ENCODE measurements at regions not wholly inside any gene's neighbourhood (a gene's known extent, or its start where the extent isn't known, plus 50 kb on each side); places are given as distances from the start of the nearest gene placed in this dataset.

- DNase-seq (ENCODE audit: low spot score): peak; percentile 65
Observed at GRCh38 chr5:124645396-124645795, 101.0 kb downstream of the ZNF608 start.

- DNase-seq (ENCODE audit: low spot score): no peak
Observed at GRCh38 chr5:124644582-124644981, 101.9 kb downstream of the ZNF608 start.

- DNase-seq (ENCODE audit: low spot score): no peak
Observed at GRCh38 chr5:124644138-124644537, 102.3 kb downstream of the ZNF608 start.

GRCh38 chr5:124643336-124643735 lies 103.1 kb downstream of the ZNF608 start:
- no peak for DNase-seq (ENCODE audit: low spot score)

GRCh38 chr5:124642151-124642550 lies 104.3 kb downstream of the ZNF608 start:
- DNase-seq (ENCODE audit: low spot score): no peak

- DNase-seq (ENCODE audit: low spot score): no peak
Observed at GRCh38 chr5:124641154-124641792, 105.2 kb downstream of the ZNF608 start.

GRCh38 chr5:124639095-124639665 lies 107.3 kb downstream of the ZNF608 start:
- DNase-seq (ENCODE audit: low spot score): no peak

GRCh38 chr5:124637011-124637410 lies 109.4 kb downstream of the ZNF608 start:
- DNase-seq (ENCODE audit: low spot score): no peak

GRCh38 chr5:124634741-124635323 lies 111.6 kb downstream of the ZNF608 start:
- DNase-seq (ENCODE audit: low spot score): no peak

- DNase-seq (ENCODE audit: low spot score): no peak
Observed at GRCh38 chr5:124634228-124634739, 112.2 kb downstream of the ZNF608 start.

- DNase-seq (ENCODE audit: low spot score): no peak
Observed at GRCh38 chr5:124633209-124633608, 113.2 kb downstream of the ZNF608 start.

- no peak for DNase-seq (ENCODE audit: low spot score)
Observed at GRCh38 chr5:124631874-124632550, 114.4 kb downstream of the ZNF608 start.

GRCh38 chr5:124630767-124631704 lies 115.4 kb downstream of the ZNF608 start:
- no peak for DNase-seq (ENCODE audit: low spot score)

GRCh38 chr5:124628721-124629596 lies 117.5 kb downstream of the ZNF608 start:
- no peak for DNase-seq (ENCODE audit: low spot score)

GRCh38 chr5:124627815-124628595 lies 118.4 kb downstream of the ZNF608 start:
- DNase-seq (ENCODE audit: low spot score): no peak

GRCh38 chr5:124626053-124626452 lies 120.4 kb downstream of the ZNF608 start:
- no peak for DNase-seq (ENCODE audit: low spot score)

GRCh38 chr5:124623265-124623664 lies 123.2 kb downstream of the ZNF608 start:
- no peak for DNase-seq (ENCODE audit: low spot score)

GRCh38 chr5:124622851-124623250 lies 123.6 kb downstream of the ZNF608 start:
- no peak for DNase-seq (ENCODE audit: low spot score)

GRCh38 chr5:124621279-124621678 lies 125.2 kb downstream of the ZNF608 start:
- no peak for DNase-seq (ENCODE audit: low spot score)

GRCh38 chr5:124620743-124621142 lies 125.7 kb downstream of the ZNF608 start:
- no peak for DNase-seq (ENCODE audit: low spot score)

All from germinal center (tissue), 1 donor.